HG03045 (cell line): ENCODE measurements at regions not wholly inside any gene's neighbourhood (a gene's known extent, or its start where the extent isn't known, plus 50 kb on each side); places are given as distances from the start of the nearest gene placed in this dataset.
"Not testable (repeated sequence)": the region's sequence is repeated elsewhere in the genome, so short reads cannot be mapped to it uniquely, and the experiment has no call there.

ENCODE experiments used
- ATAC-seq: cut with Tn5 transposase; IDR thresholded peaks from one replicate; pipeline ENCODE4 v1.9.1; 2021; ENCODE audit warnings: mild to moderate bottlenecking, moderate library complexity; ENCODE audit not compliant: unreplicated experiment

GRCh38 chr2:199040522-199040921 lies 417.2 kb downstream of the SATB2 start:
- no peak for ATAC-seq

DNA sequence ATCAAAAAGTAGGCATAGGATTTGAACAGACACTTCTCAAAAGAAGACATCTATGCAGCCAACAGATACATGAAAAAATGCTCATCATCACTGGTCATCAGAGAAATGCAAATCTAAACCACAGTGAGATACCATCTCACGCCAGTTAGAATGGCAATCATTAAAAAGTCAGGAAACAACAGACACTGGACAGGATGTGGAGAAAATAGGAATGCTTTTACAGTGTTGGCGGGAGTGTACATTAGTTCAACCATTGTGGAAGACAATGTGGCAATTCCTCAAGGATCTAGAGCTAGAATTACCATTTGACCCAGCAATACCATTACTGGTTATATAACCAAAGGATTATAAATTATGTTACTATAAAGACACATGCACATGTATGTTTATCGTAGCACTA lies 424.0 kb downstream of the SATB2 start:
- not testable (repeated sequence) for ATAC-seq

DNA sequence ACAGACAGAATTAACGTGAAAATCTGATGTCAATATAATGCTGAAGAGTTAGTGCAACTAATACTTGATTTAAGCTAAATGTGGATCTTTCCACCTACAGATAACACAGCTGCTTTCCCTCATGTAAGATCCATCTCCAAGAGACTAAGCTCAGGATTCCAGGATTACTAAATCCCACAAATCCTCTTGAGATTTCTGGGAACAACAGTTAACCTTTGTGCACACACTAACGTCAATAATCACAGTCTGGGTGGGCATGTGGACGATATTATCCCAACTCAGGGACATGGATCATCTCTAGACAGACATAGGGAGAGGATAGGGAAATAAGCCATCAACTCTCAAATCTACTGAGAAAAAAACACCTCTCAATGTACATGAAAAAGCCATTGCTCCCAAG lies 432.6 kb downstream of the SATB2 start:
- ATAC-seq = no peak

GRCh38 chr2:199024224-199024623 lies 433.5 kb downstream of the SATB2 start:
- ATAC-seq = no peak

GRCh38 chr2:199019898-199020507 lies 437.7 kb downstream of the SATB2 start:
- no peak for ATAC-seq

- ATAC-seq = no peak
These were observed 438.9 kb downstream of the SATB2 start for GRCh38 chr2:199018826-199019225.

DNA sequence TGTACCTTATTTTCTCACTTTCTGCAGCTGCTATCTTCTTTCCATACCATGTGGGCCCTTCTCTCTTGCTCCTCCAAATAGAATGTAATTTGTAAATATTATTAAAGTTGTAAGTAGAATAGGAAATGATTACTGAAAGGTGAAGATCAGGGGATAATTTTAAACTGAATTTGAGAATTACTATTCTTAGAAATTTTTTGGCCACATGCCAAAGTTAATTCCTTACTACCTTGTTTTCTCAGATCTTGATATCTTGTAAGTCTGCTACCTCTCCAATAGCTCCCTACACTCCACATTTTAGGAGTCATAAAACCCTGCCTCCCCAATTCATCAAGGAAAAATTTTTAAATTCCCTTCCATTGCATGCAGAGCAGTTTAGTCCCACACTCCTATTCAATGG lies 442.7 kb downstream of the SATB2 start:
- no peak for ATAC-seq

DNA sequence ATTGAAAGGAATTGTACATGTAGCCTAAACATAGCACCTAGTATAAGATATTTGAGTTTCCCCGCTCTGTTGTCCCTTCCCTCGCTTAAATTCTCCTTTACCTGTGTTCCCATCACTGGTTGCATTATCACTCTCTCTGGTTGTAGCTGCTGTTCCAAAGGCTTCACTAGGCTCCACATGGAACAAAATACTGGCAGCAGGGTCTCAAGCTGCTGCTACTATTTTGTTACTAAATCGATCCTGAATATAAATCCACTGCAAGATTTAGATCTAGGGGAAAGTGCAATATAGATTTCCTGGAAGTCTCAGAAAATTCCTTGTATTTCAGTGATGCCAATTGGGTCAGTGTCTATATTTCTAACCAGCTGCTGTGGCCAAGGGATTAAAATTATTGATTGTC lies 443.5 kb downstream of the SATB2 start:
- no peak for ATAC-seq

GRCh38 chr2:199011908-199012307 lies 445.8 kb downstream of the SATB2 start:
- no peak for ATAC-seq

GRCh38 chr2:198994678-198995077 lies 463.1 kb downstream of the SATB2 start:
- no peak for ATAC-seq

DNA sequence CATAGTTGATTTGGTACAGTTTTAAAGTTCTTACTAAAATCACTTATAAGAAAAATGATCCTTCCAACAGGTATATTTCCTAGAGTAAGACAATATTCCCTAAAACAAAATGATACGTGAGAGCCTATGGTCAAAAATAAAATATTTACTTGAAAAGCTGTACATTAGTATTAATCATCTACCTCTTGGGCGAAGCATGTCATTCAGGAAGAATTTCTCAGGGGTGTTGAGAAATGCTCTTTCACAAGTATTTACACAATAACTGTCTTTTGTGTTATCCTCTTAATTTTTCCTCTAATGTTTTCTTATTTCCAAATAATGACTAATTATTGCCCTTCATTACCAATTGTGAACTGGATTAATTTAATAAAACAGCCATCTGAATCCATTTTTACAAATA lies 466.3 kb downstream of the SATB2 start:
- no peak for ATAC-seq

- ATAC-seq = no peak
These were observed 482.0 kb downstream of the SATB2 start for GRCh38 chr2:198975779-198976178.

DNA sequence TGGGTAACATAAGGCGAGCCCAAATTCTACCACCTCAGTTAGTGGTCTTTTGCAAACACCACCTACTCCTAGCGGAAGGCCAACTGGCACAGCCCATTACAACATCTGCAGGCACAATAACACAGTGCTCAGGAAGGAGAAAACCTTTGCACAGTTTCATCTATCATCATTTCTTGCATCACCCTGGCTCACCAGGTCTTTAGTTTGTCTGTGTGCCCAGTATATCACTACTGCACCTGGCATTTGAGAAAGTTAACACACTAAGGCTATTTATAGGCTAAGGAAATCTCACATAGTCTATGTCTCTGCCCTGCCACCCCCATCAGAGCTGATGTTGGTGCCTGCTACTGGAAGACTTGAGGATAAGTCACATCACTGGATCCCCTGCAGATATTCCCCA lies 484.0 kb downstream of the SATB2 start:
- ATAC-seq = no peak

DNA sequence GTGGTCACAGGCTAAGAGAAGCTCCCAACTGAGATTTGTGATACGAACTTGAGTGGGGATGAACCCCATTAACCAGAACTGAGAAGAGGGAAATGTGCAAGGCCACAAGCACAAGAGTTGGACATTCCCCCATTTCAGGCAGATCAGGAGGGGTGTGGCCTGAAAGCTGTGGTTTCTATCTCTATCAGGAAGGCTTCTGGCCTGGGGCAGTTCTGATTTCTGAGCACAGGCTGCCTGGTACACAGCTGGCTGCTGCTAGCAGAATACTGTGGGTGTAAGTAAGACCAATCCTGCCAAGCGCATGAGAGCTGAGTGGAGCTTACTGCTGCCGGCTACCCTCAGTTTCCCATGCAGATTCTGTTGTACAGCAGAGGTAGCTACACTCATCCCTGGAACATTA lies 484.6 kb downstream of the SATB2 start:
- ATAC-seq = no peak

DNA sequence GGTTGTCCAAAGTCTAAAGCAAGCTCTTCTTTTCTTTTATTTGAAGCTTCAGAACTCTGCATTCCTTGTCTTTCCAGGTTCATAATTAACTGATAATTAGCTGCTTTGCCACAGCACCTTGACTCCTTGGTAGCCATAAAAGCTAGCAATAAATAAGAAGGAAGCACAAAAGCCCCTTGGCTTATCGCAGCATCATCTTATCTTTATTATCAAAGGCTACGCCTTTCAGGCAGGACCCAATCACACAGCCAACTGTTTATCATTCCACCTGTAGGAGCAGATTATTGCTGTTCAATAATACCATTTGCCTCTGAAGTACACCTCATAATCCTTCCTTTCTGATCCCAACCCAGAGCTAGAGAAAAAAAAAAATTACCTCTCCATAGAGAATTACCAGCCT lies 489.2 kb downstream of the SATB2 start:
- ATAC-seq = no peak

GRCh38 chr2:198966269-198966668 lies 491.5 kb downstream of the SATB2 start:
- no peak for ATAC-seq

DNA sequence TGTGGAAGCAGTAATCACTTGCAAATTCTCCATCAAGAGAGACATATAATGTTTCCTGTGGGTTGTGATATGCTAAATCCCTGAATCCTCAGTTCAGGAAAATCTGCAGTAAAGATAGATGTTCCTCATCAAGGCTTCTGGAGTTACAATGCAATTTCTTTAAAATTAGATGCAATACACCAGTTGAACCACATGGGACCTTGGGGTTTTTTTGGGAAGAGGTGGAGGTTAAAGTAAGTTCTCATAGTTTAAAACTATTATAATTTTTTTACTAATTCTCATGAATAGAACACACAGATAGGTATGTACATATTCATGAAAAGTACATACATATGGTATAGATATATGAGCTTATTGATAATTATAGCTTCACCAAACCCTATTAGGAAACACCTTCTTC lies 496.2 kb downstream of the SATB2 start:
- ATAC-seq = no peak

DNA sequence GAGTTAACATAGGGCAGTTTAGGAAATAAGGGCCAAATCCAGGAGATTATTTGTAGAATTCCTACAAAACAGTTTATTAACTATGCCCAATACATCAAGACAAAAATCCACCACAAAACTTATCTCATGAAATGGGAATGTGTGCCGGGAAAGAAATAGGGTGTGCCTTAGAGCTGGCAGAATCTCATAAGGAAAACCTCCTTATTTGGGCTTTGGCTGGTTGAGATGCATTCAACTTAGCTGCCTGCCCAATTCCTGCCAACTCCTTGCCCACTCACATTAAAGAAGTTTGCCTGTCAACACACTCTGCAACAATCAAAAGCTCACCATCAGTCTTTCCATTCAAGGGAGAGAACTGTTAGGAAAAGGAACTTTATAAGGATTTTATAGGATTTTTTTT lies 500.6 kb downstream of the SATB2 start:
- no peak for ATAC-seq

DNA sequence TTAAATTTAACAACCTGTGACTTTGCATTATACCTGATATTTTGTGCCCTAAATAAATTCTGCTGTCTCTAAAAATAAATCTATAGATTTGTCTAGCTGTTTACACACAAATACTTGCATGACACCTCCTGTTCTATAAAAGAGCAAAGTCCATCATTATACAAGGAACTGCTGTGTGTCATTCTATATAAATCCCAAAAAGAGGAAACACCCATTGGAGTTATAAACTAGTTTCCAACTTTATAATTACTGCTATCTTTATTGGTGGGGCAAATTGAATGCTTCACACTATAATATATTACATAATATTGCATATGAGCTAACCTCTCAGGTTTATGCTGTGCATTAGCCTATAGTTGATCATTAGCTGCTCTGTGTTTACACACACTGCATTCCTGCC lies 504.4 kb downstream of the SATB2 start:
- no peak for ATAC-seq

- ATAC-seq = no peak
These were observed 506.9 kb downstream of the SATB2 start for GRCh38 chr2:198950803-198951202.

DNA sequence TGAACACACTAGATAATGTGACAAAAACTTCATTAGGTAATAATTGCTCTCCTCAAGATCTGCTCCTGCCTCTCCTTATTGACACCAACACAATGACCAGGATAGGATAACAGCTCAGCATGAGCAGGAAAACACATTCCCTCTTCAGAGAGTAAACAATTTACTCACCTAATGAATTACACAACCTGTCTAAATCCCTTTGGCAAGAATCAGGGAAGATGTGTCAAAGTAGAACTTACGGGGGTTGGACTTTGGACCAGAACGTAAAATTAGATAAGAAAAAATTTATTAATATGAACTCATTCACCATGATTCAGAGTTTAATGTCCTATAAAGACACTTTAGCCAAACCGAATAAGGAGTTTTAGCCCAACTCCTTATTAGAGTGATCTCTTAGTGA lies 512.2 kb downstream of the SATB2 start:
- ATAC-seq = no peak

- no peak for ATAC-seq
These were observed 527.6 kb downstream of the SATB2 start for GRCh38 chr2:198930170-198930569.

- no peak for ATAC-seq
These were observed 529.7 kb downstream of the SATB2 start for GRCh38 chr2:198928026-198928425.
